B cell (primary cell): ENCODE measurements at regions not wholly inside any gene's neighbourhood (a gene's known extent, or its start where the extent isn't known, plus 50 kb on each side); places are given as distances from the start of the nearest gene placed in this dataset.

Source experiments
- ATAC-seq: fragments of 200-7000 bp; cut with Tn5 transposase; one replicate; pipeline ENCODE4 v1.10.0; 2021; ENCODE audit warnings: low read depth, mild to moderate bottlenecking, moderate number of reproducible peaks, moderate library complexity
- CTCF ChIA-PET: fragments of 350-600 bp; sonication (Branson Sonifier 250); formaldehyde crosslinking; loops from one replicate; lab custom pipeline; 2021; ENCODE audit warnings: antibody characterized with exemption, inconsistent platforms; lab: Charles Lee
- POLR2A ChIA-PET: fragments of 350-600 bp; sonication (Branson Sonifier 250); formaldehyde crosslinking; loops from one replicate; lab custom pipeline; 2021; ENCODE audit warnings: antibody characterized with exemption; lab: Charles Lee
- DNase-seq: peaks from one replicate; pipeline ENCODE4 v3.0.0; 2013
- H2AFZ ChIP-seq: 2 replicates; pipeline ENCODE4 v1.6.1; 2012; ENCODE audit warnings: mild to moderate bottlenecking, low read depth, low read length; ENCODE audit not compliant: insufficient read depth, poor library complexity, severe bottlenecking
- H3K27ac ChIP-seq, 2 donors: 1 replicate in 1 of 2; 2 replicates in 1 of 2; pipeline ENCODE4 v1.5.1; 2012 to 2013; ENCODE audit warnings: low read length in 2 of 2, mild to moderate bottlenecking in 2 of 2, moderate library complexity in 1 of 2
- H3K27me3 ChIP-seq, 4 experiments: fragments of 200-600 bp in 1 of 4; sonication (generic) in 1 of 4; replicated peaks in 1 of 4; 1 replicate in 2 of 4; 2 replicates in 2 of 4; pipeline versions ENCODE4 v1.6.1 to v1.7.0; 2013 to 2016; ENCODE audit warnings: low read length in 3 of 4, mild to moderate bottlenecking in 2 of 4, mixed read lengths in 1 of 4, moderate library complexity in 1 of 4; ENCODE audit not compliant: insufficient read depth in 4 of 4, control insufficient read depth in 3 of 4; ENCODE audit errors: control extremely low read depth in 1 of 4
- H3K36me3 ChIP-seq, 2 experiments: replicated peaks in 1 of 2; 1 replicate in 1 of 2; 2 replicates in 1 of 2; pipeline versions ENCODE4 v1.6.1 to v1.7.1; 2013; ENCODE audit warnings: low read length in 1 of 2; ENCODE audit not compliant: insufficient read depth in 2 of 2, control insufficient read depth in 1 of 2; ENCODE audit errors: control extremely low read depth in 1 of 2, extremely low read depth in 1 of 2
- H3K4me1 ChIP-seq, 2 donors: fragments of 200-600 bp in 1 of 2; sonication (generic) in 1 of 2; 1 replicate in 1 of 2; 2 replicates in 1 of 2; pipeline versions ENCODE4 v1.5.1 to v1.6.1; 2013 to 2017; ENCODE audit warnings: low read length in 2 of 2; ENCODE audit not compliant: control insufficient read depth in 2 of 2, insufficient read depth in 2 of 2
- H3K4me2 ChIP-seq: replicated peaks from 2 replicates; pipeline ENCODE3; 2012; ENCODE audit warnings: mild to moderate bottlenecking, low read depth, low read length; ENCODE audit not compliant: poor library complexity, severe bottlenecking
- H3K4me3 ChIP-seq, 5 experiments: fragments of 200-600 bp in 1 of 5; sonication (generic) in 1 of 5; 1 replicate in 3 of 5; 2 replicates in 2 of 5; pipeline versions ENCODE4 v1.5.1 to v1.7.0; 2011 to 2016; ENCODE audit warnings: low read length in 4 of 5, mild to moderate bottlenecking in 4 of 5, low read depth in 2 of 5, control low read depth in 1 of 5, moderate library complexity in 1 of 5; ENCODE audit not compliant: insufficient read depth in 1 of 5; ENCODE audit errors: control extremely low read depth in 1 of 5, extremely low read depth in 1 of 5
- H3K79me2 ChIP-seq: fragments of 200-600 bp; sonication (generic); one replicate; pipeline ENCODE4 v1.6.0; 2016; ENCODE audit warnings: low read length; ENCODE audit not compliant: control insufficient read depth, insufficient read depth
- H3K9ac ChIP-seq: fragments of 200-600 bp; sonication (generic); 2 replicates; pipeline ENCODE4 v1.6.1; 2017; ENCODE audit warnings: mild to moderate bottlenecking, low read length, moderate library complexity
- H3K9me3 ChIP-seq, 3 donors: one replicate each; pipeline versions ENCODE4 v1.6.1 to v1.7.1; 2013; ENCODE audit warnings: low read length in 2 of 3; ENCODE audit not compliant: control insufficient read depth in 2 of 3, insufficient read depth in 1 of 3; ENCODE audit errors: control extremely low read depth in 1 of 3
- H4K20me1 ChIP-seq: 2 replicates; pipeline ENCODE4 v1.6.0; 2012; ENCODE audit warnings: mild to moderate bottlenecking, low read length; ENCODE audit not compliant: insufficient read depth, control insufficient read depth, poor library complexity, severe bottlenecking
- H3K27ac Mint-ChIP-seq: one replicate; pipeline ENCODE4 v1.8.0; 2021; ENCODE audit warnings: mixed read lengths
- H3K27me3 Mint-ChIP-seq: one replicate; pipeline ENCODE4 v1.8.0; 2021; ENCODE audit warnings: mixed read lengths
- H3K4me1 Mint-ChIP-seq: one replicate; pipeline ENCODE4 v1.8.0; 2021; ENCODE audit warnings: mixed read lengths
- H3K4me3 Mint-ChIP-seq: one replicate; pipeline ENCODE4 v1.8.0; 2021; ENCODE audit warnings: mixed read lengths
- H3K9me3 Mint-ChIP-seq: one replicate; pipeline ENCODE4 v1.8.0; 2022; ENCODE audit warnings: mixed read lengths; ENCODE audit not compliant: insufficient read depth
- EZH2 ChIP-seq: IDR thresholded peaks from 2 replicates; pipeline ENCODE4 v1.6.1; 2012; ENCODE audit warnings: borderline replicate concordance, low read depth, mild to moderate bottlenecking, moderate library complexity, low read length; ENCODE audit not compliant: insufficient read depth, poor library complexity, severe bottlenecking
- WGBS: methylation state at CpG from one replicate; pipeline ENCODE4 v1.1.5; 2013; ENCODE audit warnings: missing lambda C conversion rate; ENCODE audit not compliant: insufficient coverage; 5-methylcytosine and 5-hydroxymethylcytosine counted together
- intact Hi-C: fragments of 100-400 bp; cut with micrococcal nuclease; formaldehyde crosslinking; loops from one replicate; pipeline ENCODE4 v1.10.0; 2022
- TF ChIP-seq, protein P1 (sequence below): fragments of 200-600 bp; IDR thresholded peaks from one replicate; pipeline ENCODE4 v1.8.0; 2022; ENCODE audit warnings: antibody characterized with exemption, mild to moderate bottlenecking

DNA sequence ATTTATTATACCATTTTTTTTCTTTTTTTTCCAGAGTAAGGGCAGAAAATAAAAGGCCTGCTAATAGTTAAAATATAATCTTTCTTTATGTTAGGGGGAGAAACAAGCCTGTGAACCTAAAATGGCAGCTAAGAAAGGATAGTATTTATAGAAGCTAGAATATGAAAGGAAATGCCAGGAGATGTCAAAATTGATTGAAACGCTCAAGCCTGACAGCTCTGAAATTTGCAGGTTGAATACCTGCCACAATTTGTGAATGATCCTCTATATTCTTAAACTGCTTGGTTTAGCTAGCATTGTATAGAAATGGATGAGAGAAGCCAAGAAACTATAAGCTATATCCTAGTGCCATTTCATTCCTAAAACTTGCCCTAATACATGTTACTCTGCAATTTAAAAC, 757.3 kb upstream of the PABPC4L start:
- ChIA-PET CTCF (no interaction called here), POLR2A (no interaction called here)
- H3K27me3 Mint-ChIP-seq = no peaks in the 10 kb centered on the region
- no peak for ATAC-seq
- no peak overlapping the region for H3K4me3 Mint-ChIP-seq
- H3K27ac Mint-ChIP-seq = no peak overlapping the region
- Histone ChIP-seq H3K4me3 (no peak overlapping the region), H3K9me3 (no peaks in the 10 kb centered on the region), H3K36me3 (no peaks in the 10 kb centered on the region), H4K20me1 (no peaks in the 10 kb centered on the region), H3K4me2 (no peak overlapping the region), H3K79me2 (no peaks in the 10 kb centered on the region), H3K27ac (no peak overlapping the region), H2AFZ (no peak overlapping the region), H3K9ac (no peak overlapping the region), H3K4me1 (no peaks in the 10 kb centered on the region), H3K27me3 (no peaks in the 10 kb centered on the region)
- H3K4me1 Mint-ChIP-seq = no peaks in the 10 kb centered on the region
- no peak for DNase-seq
- intact Hi-C loops = no loop called here
- no peaks in the 10 kb centered on the region for H3K9me3 Mint-ChIP-seq
- 100% methylated on average over 1 of the region's 1 CpG for WGBS
- TF ChIP-seq, protein P1, sequence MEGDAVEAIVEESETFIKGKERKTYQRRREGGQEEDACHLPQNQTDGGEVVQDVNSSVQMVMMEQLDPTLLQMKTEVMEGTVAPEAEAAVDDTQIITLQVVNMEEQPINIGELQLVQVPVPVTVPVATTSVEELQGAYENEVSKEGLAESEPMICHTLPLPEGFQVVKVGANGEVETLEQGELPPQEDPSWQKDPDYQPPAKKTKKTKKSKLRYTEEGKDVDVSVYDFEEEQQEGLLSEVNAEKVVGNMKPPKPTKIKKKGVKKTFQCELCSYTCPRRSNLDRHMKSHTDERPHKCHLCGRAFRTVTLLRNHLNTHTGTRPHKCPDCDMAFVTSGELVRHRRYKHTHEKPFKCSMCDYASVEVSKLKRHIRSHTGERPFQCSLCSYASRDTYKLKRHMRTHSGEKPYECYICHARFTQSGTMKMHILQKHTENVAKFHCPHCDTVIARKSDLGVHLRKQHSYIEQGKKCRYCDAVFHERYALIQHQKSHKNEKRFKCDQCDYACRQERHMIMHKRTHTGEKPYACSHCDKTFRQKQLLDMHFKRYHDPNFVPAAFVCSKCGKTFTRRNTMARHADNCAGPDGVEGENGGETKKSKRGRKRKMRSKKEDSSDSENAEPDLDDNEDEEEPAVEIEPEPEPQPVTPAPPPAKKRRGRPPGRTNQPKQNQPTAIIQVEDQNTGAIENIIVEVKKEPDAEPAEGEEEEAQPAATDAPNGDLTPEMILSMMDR = no peak
- TF ChIP-seq EZH2 = no peak

DNA sequence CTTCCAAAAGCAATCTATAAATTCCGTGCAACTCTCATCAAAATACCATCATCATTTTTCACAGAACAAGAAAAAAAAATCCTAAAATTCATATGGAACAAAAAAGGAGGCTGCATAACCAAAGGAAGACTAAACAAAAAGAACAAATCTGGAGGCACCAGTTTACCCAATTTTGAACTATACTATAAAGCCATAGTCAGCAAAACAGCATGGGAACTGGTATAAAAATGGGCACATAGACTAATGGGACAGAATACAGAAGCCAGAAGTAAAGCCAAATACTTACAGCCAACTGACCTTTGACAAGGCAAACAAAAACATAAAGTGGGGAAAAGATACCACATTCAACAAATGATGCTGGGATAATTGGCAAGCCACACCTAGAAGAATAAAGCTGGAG, 753.5 kb upstream of the PABPC4L start:
- no peak overlapping the region for H3K27ac Mint-ChIP-seq
- CTCF ChIA-PET = no interaction called here

More for the DNA sequence above, 753.5 kb upstream of the PABPC4L start:
- H3K4me2 ChIP-seq = no peak overlapping the region
- no peak for ATAC-seq
- Mint-ChIP-seq H3K4me1 (no peaks in the 10 kb centered on the region), H3K9me3 (no peaks in the 10 kb centered on the region), H3K4me3 (no peak overlapping the region), H3K27me3 (no peaks in the 10 kb centered on the region)
- no peaks in the 10 kb centered on the region for H3K4me1 ChIP-seq
- H3K36me3 ChIP-seq = no peaks in the 10 kb centered on the region
- no peaks in the 10 kb centered on the region for H3K27me3 ChIP-seq
- H4K20me1 ChIP-seq = no peaks in the 10 kb centered on the region
- H3K9ac ChIP-seq = no peak overlapping the region
- DNase-seq = no peak
- WGBS = no CpG with 5 or more reads among the region's 1 CpG
- POLR2A ChIA-PET = no interaction called here
- TF ChIP-seq, protein P1 = no peak
- no peak for TF ChIP-seq EZH2
- intact Hi-C loops = no loop called here
- H3K79me2 ChIP-seq = no peaks in the 10 kb centered on the region
- H3K9me3 ChIP-seq = peaks cover 0 to 9% (median 0%) of the 10 kb centered on the region in 3 donors
- no peak overlapping the region for H2AFZ ChIP-seq
- no peak overlapping the region for H3K4me3 ChIP-seq
- no peak overlapping the region for H3K27ac ChIP-seq
